ENCODE measurements at regions not wholly inside any gene's neighbourhood (a gene's known extent, or its start where the extent isn't known, plus 50 kb on each side); places are given as distances from the start of the nearest gene placed in this dataset.

- DNase-seq, result no peak
These were observed 2085.7 kb upstream of the C9orf72 start for GRCh38 chr9:29659014-29659413.

GRCh38 chr9:29659736-29660135, 2086.5 kb upstream of the C9orf72 start:
- no peak for DNase-seq

GRCh38 chr9:29668732-29669131, 2095.5 kb upstream of the C9orf72 start:
- DNase-seq, result no peak

GRCh38 chr9:29669613-29670012, 2096.3 kb upstream of the C9orf72 start:
- no peak for DNase-seq

GRCh38 chr9:29685531-29685930, 2112.2 kb upstream of the C9orf72 start:
- no peak for DNase-seq

GRCh38 chr9:29691145-29691544, 2117.9 kb upstream of the C9orf72 start:
- no peak for DNase-seq

- no peak for DNase-seq
These were observed 2118.6 kb upstream of the C9orf72 start for GRCh38 chr9:29691758-29692407.

GRCh38 chr9:29697011-29697410, 2123.7 kb upstream of the C9orf72 start:
- no peak for DNase-seq

GRCh38 chr9:29701559-29701958, 2128.3 kb upstream of the C9orf72 start:
- DNase-seq, result no peak

GRCh38 chr9:29701971-29702370, 2128.7 kb upstream of the C9orf72 start:
- no peak for DNase-seq

GRCh38 chr9:29714860-29715259, 2141.6 kb upstream of the C9orf72 start:
- no peak for DNase-seq

- no peak for DNase-seq
These were observed 2144.3 kb upstream of the C9orf72 start for GRCh38 chr9:29717631-29718030.

GRCh38 chr9:29730163-29730562, 2156.9 kb upstream of the C9orf72 start:
- no peak for DNase-seq

- no peak for DNase-seq
These were observed 2167.2 kb upstream of the C9orf72 start for GRCh38 chr9:29740518-29740917.

GRCh38 chr9:29741169-29741568, 2167.9 kb upstream of the C9orf72 start:
- DNase-seq, result no peak

- no peak for DNase-seq
These were observed 2176.8 kb upstream of the C9orf72 start for GRCh38 chr9:29750062-29750461.

- no peak for DNase-seq
These were observed 2177.9 kb upstream of the C9orf72 start for GRCh38 chr9:29751226-29751625.

- DNase-seq, result no peak
These were observed 2180.4 kb upstream of the C9orf72 start for GRCh38 chr9:29753638-29754037.

- no peak for DNase-seq
These were observed 2195.7 kb upstream of the C9orf72 start for GRCh38 chr9:29769019-29769418.

GRCh38 chr9:29773676-29774075, 2200.4 kb upstream of the C9orf72 start:
- no peak for DNase-seq

GRCh38 chr9:29775491-29775890, 2202.2 kb upstream of the C9orf72 start:
- no peak for DNase-seq

- DNase-seq, result no peak
These were observed 2205.1 kb upstream of the C9orf72 start for GRCh38 chr9:29778281-29778849.

GRCh38 chr9:29793970-29794369, 2220.7 kb upstream of the C9orf72 start:
- DNase-seq, result no peak

- no peak for DNase-seq
These were observed 2223.1 kb upstream of the C9orf72 start for GRCh38 chr9:29796291-29796952.

- no peak for DNase-seq
These were observed 2225.3 kb upstream of the C9orf72 start for GRCh38 chr9:29798599-29798998.

Data from retina (tissue), 1 donor.